Lower leg skin (tissue), 4 donors: ENCODE measurements at regions not wholly inside any gene's neighbourhood (a gene's known extent, or its start where the extent isn't known, plus 50 kb on each side); places are given as distances from the start of the nearest gene placed in this dataset.

Experiments used
- DNase-seq, 2 donors: peaks; one replicate each; pipeline ENCODE4 v3.0.0-alpha.2; 2019; ENCODE audit warnings: low spot score in 2 of 2
- H3K4me3 ChIP-seq: fragments of 200-600 bp; sonication (generic); 2 replicates; pipeline ENCODE4 v1.5.1; 2017; ENCODE audit warnings: mild to moderate bottlenecking, low read depth; ENCODE audit not compliant: poor library complexity, severe bottlenecking
- CTCF ChIP-seq, 3 donors: fragments of 450-650 bp; IDR thresholded peaks; one replicate each; pipeline ENCODE4 v1.5.1; 2016; ENCODE audit warnings: antibody characterized with exemption in 3 of 3, mild to moderate bottlenecking in 3 of 3, moderate library complexity in 2 of 3
- POLR2A ChIP-seq, 2 donors: fragments of 450-650 bp; IDR thresholded peaks; one replicate each; pipeline ENCODE4 v1.6.1; 2016 to 2017; ENCODE audit warnings: antibody characterized with exemption in 2 of 2, mild to moderate bottlenecking in 1 of 2, moderate library complexity in 1 of 2
- WGBS, 2 donors: methylation state at CpG; one replicate each; pipeline ENCODE4 v1.1.5; 2018; 5-methylcytosine and 5-hydroxymethylcytosine counted together
- intact Hi-C: fragments of 100-400 bp; cut with DNase I; formaldehyde crosslinking; loops from one replicate; pipeline ENCODE4 v1.15.0; 2023; ENCODE audit warnings: low total_unique reads

- intact Hi-C loops, result no loop called here
Observed at GRCh38 chr15:79206940-79207339, 75.6 kb upstream of the ANKRD34C start.

GRCh38 chr15:79204886-79205675, 77.4 kb upstream of the ANKRD34C start:
- no peak overlapping the region for H3K4me3 ChIP-seq
- 43 to 57% methylated on average over 16 of the region's 16 CpGs for WGBS, 2 donors
- TF ChIP-seq POLR2A (IDR thresholded peaks at IDR 0.05), result no peak
- no peak for TF ChIP-seq CTCF (IDR thresholded peaks at IDR 0.05)
- DNase-seq, result peak in 1 of 2 donors; percentile 63
- intact Hi-C loops, result no loop called here

More at GRCh38 chr15:79206940-79207339, 75.6 kb upstream of the ANKRD34C start:
- no peak overlapping the region for H3K4me3 ChIP-seq
- 53 to 78% methylated on average over 2 of the region's 2 CpGs for WGBS, 2 donors
- DNase-seq, result no peak
- TF ChIP-seq CTCF (IDR thresholded peaks at IDR 0.05), result no peak
- no peak for TF ChIP-seq POLR2A (IDR thresholded peaks at IDR 0.05)

- TF ChIP-seq POLR2A (IDR thresholded peaks at IDR 0.05), result no peak
- no peak for TF ChIP-seq CTCF (IDR thresholded peaks at IDR 0.05)
- intact Hi-C loops, result no loop called here
- no peak overlapping the region for H3K4me3 ChIP-seq
- 90 to 91% methylated on average over 6 of the region's 6 CpGs for WGBS, 2 donors
- DNase-seq, result no peak
Observed at GRCh38 chr15:79198461-79198860, 84.1 kb upstream of the ANKRD34C start.

- no peak for TF ChIP-seq POLR2A (IDR thresholded peaks at IDR 0.05)
- TF ChIP-seq CTCF (IDR thresholded peaks at IDR 0.05), result no peak
- intact Hi-C loops, result no loop called here
- no peak overlapping the region for H3K4me3 ChIP-seq
- DNase-seq, result no peak
- 63 to 74% methylated on average over 7 of the region's 7 CpGs for WGBS, 2 donors
Observed at GRCh38 chr15:79197285-79197684, 85.2 kb upstream of the ANKRD34C start.

GRCh38 chr15:79195802-79196201, 86.7 kb upstream of the ANKRD34C start:
- intact Hi-C loops, result no loop called here

More at GRCh38 chr15:79195802-79196201, 86.7 kb upstream of the ANKRD34C start:
- no peak overlapping the region for H3K4me3 ChIP-seq
- no peak for TF ChIP-seq POLR2A (IDR thresholded peaks at IDR 0.05)
- no peak for TF ChIP-seq CTCF (IDR thresholded peaks at IDR 0.05)
- WGBS, 2 donors, result 62 to 65% methylated on average over 5 of the region's 5 CpGs
- DNase-seq, result peak in 1 of 2 donors; percentile 46
